ENCODE measurements at regions not wholly inside any gene's neighbourhood (a gene's known extent, or its start where the extent isn't known, plus 50 kb on each side); places are given as distances from the start of the nearest gene placed in this dataset.
"Not testable (repeated sequence)": the region's sequence is repeated elsewhere in the genome, so short reads cannot be mapped to it uniquely, and the experiment has no call there.

DNA sequence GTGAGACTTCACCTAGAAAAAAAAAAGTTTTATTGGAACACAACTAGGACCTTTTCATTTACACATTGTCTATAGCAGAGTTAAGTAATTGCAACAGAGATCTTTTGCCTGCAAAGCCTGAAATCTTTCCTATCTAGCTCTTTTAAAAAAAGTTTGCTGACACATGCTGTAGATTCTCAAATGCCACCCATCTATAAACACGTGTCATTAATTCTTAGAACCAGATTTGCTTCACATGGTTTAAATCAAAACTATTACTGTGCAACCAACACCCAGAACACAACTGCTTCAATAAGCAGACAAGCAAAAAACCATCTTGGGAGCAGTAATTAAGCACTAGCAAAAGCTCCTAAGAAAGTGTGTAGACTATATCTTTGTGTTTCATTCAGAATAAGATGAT is 55.0 kb downstream of the OXSM start:
- intact Hi-C loops (cut with DNase I), result loop anchor here in 5 of 10 donors (2.0 to 10.0 kb wide), 4 partner anchors 193 to 870 kb away; no protein-coding TSS in a partner anchor

DNA sequence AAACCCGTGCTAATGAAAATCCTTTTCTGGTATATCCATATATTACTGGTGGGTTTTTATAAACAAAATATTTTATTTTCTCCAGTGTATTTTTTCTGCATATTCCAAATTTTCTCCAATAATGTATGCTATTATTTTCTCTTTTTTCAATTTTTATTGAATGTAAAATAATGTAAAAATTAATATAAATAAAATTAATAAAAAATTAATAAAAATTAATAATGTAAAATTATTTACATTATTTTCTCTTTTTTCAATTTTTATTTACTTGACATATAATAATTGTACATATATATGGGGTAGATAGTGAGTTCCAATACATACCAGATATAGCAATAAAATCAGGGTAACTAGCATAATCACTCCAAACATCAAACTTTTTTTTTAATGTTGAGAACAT is 56.4 kb downstream of the OXSM start:
- H3K4me1 ChIP-seq, result no peaks in the 10 kb centered on the region
- WGBS, 4 donors, result 89 to 97% (median 94%) methylated on average over 1 of the region's 1 CpG
- no peak overlapping the region for H3K27ac ChIP-seq
- intact Hi-C loops (cut with DNase I), result loop anchor here in 2 of 10 donors (5.0 to 10.0 kb wide), 2 partner anchors 194 to 869 kb away; no protein-coding TSS in a partner anchor
- H3K9me3 ChIP-seq, result no peaks in the 10 kb centered on the region
- TF ChIP-seq POLR2A (IDR thresholded peaks at IDR 0.05) (no peak), CTCF (IDR thresholded peaks at IDR 0.05) (no peak)
- DNase-seq, result no peak
- no peak overlapping the region for H3K4me3 ChIP-seq
- ATAC-seq, result no peak
- no peaks in the 10 kb centered on the region for H3K36me3 ChIP-seq
- no peaks in the 10 kb centered on the region for H3K27me3 ChIP-seq

More for the DNA sequence above, 55.0 kb downstream of the OXSM start:
- H3K4me3 ChIP-seq, result no peak overlapping the region
- DNase-seq (no peak), ATAC-seq (no peak)
- H3K4me1 ChIP-seq, result no peaks in the 10 kb centered on the region
- H3K27ac ChIP-seq, result no peak overlapping the region
- WGBS, 4 donors, result 47 to 60% (median 57%) methylated on average over 1 of the region's 1 CpG
- no peaks in the 10 kb centered on the region for H3K9me3 ChIP-seq
- no peaks in the 10 kb centered on the region for H3K36me3 ChIP-seq
- TF ChIP-seq CTCF (IDR thresholded peaks at IDR 0.05), result no peak
- no peak for TF ChIP-seq POLR2A (IDR thresholded peaks at IDR 0.05)
- H3K27me3 ChIP-seq, result no peaks in the 10 kb centered on the region

- TF ChIP-seq CTCF (IDR thresholded peaks at IDR 0.05) (no peak), POLR2A (IDR thresholded peaks at IDR 0.05) (no peak)
- Histone ChIP-seq H3K27ac (no peak overlapping the region), H3K4me1 (no peaks in the 10 kb centered on the region), H3K4me3 (no peak overlapping the region), H3K27me3 (no peaks in the 10 kb centered on the region), H3K36me3 (no peaks in the 10 kb centered on the region), H3K9me3 (no peaks in the 10 kb centered on the region)
- 97 to 99% (median 97%) methylated on average over 6 of the region's 6 CpGs for WGBS, 4 donors
- ATAC-seq, result no peak
- no peak for DNase-seq
- intact Hi-C loops (cut with DNase I), result loop anchor here in 2 of 10 donors (5.0 to 10.0 kb wide), 2 partner anchors 197 to 866 kb away; no protein-coding TSS in a partner anchor
Measured at GRCh38 chr3:25849091-25849490, 59.2 kb downstream of the OXSM start.

DNA sequence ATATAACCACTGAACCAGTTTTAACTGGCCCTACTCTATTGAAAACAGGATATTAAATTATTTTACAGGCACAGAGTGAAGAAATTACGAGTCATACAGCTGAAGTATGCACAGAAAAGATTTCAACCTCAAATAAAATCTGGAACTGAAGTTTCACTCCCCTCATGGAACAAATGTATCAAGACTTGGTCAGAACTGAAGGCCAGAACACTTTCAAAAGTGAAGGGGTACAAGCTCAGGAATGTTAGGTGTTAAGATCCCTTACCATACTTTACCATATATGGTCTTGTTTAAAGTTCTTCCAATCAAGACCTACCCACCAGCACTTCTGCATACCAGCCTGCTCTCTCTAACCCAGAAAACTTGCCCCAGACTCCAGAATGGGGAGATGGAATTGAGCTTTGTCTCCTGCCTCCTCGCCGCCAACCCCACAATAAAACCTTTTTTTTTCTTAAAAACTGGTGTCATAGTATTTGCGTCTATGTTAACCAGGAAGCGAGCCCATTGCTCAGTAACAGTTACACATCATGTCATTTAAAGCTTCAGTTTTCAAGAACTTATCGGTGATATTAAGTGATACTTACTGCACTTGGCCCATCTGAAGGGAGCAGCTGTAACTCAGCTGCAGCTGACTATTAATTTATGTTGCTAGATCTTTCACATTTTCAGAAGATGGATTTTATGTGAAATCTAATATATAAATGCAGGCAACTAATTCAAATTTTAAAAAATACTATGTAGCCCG is 59.9 kb downstream of the OXSM start:
- H3K27ac ChIP-seq, result no peak overlapping the region
- intact Hi-C loops (cut with DNase I), result loop anchor here in 3 of 10 donors (5.0 to 10.0 kb wide), 3 partner anchors 198 to 1075 kb away; no protein-coding TSS in a partner anchor
- H3K27me3 ChIP-seq, result no peaks in the 10 kb centered on the region
- no peaks in the 10 kb centered on the region for H3K4me1 ChIP-seq
- no peak overlapping the region for H3K4me3 ChIP-seq
- no peaks in the 10 kb centered on the region for H3K36me3 ChIP-seq
- TF ChIP-seq POLR2A (IDR thresholded peaks at IDR 0.05) (no peak), CTCF (IDR thresholded peaks at IDR 0.05) (no peak)
- DNase-seq (no peak), ATAC-seq (no peak)
- 89 to 96% (median 93%) methylated on average over 7 of the region's 7 CpGs for WGBS, 4 donors
- no peaks in the 10 kb centered on the region for H3K9me3 ChIP-seq

GRCh38 chr3:25851693-25852259 is 61.9 kb downstream of the OXSM start:
- intact Hi-C loops (cut with DNase I), result loop anchor here in 1 of 10 donors (10.0 kb wide), 1 partner anchor 1077 kb away; no protein-coding TSS in a partner anchor
- not testable (repeated sequence) for H3K4me3 ChIP-seq, H3K9me3 ChIP-seq, H3K27ac ChIP-seq, ATAC-seq, DNase-seq, H3K27me3 ChIP-seq, H3K4me1 ChIP-seq, H3K36me3 ChIP-seq
- 93 to 97% (median 96%) methylated on average over 6 to 21 of the region's 21 CpGs for WGBS, 4 donors
